ENCODE measurements at regions not wholly inside any gene's neighbourhood (a gene's known extent, or its start where the extent isn't known, plus 50 kb on each side); places are given as distances from the start of the nearest gene placed in this dataset.

DNA sequence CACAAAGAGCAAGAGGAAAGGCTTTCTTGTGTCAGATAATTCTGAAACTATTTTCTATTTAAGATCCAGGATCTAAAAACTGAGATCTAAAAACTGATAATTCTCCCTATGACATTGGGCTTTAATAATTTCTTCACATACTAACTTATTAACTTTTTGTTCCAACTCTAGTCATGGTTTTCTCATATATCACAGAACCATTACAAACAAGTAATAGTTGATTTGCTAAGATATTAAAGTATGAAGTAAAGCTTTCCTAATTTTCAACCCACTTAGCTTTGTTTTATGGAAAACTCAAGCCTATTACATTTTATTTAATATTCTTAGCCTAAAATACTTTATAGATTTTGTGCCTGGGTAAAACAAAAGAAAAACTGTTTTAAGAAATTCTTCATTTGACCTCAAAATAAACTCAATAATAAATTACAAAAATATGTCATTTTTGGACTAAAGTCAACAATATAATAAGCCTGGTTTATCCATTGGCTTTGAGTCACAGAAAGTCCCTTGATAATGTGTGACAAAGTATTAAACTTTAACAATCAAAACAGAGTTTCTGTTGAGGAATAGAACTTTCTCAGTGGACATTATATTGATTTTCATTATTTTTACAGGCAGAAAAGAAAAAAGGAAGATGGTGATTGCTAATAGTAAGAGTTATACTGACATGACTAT, 1142.9 kb upstream of the SORCS1 start:
- DNase-seq, result no peak

DNA sequence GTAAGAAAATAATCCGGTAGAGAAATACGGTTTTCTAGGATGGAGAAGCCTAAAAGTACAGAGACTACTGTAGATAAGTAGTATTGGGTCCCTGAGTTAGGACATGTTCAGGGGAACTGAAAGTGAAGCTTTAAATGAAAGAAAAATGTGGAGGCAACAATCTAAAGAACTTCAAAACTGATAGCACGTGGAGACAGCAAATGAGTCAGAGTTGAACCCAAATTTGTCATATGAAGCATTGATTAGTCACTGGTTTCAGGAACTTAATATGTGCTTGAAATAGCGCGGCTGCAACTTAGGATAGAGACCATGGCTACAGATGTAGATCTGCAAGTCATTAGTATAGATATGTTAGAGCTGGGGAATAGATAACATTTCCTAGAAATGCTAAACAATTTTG, 1138.6 kb upstream of the SORCS1 start:
- DNase-seq, result no peak

DNA sequence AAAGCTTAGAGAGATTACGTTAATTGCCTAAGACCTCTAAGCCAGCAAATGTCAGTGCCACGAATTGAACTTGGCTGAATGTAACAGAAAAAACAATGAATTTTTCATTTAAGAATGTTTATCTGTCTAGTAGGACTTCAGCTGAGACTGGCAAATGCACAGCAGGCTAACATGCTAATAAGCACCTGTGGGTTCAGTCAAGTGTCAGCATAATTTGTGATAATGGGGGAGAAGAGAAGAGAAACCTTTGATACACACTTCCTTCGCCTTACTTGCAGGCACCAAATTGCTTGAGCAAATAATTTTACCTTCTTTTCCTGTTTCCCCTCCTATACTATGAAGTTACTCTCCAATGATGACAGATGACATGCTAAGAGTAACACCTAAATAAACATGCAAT, 1136.5 kb upstream of the SORCS1 start:
- no peak for DNase-seq

DNA sequence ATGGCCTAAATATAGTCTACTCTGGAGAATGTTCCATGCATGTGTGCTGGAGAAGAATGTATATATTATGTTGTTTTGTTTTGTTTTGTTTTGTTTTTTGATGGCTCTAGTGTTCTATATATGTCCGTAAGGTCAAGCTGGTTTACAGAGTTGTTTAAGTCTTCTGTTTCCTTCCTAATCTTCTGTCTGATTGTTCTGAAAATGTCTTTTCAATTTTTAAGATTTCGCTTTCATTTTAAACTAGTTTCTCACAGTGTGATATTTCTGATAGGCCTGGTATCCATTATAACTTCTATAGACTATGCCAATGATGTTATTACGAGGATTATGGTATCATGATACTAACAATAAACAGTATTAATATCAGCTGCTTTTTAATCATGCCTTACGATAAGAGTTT, 1126.3 kb upstream of the SORCS1 start:
- no peak for DNase-seq

DNA sequence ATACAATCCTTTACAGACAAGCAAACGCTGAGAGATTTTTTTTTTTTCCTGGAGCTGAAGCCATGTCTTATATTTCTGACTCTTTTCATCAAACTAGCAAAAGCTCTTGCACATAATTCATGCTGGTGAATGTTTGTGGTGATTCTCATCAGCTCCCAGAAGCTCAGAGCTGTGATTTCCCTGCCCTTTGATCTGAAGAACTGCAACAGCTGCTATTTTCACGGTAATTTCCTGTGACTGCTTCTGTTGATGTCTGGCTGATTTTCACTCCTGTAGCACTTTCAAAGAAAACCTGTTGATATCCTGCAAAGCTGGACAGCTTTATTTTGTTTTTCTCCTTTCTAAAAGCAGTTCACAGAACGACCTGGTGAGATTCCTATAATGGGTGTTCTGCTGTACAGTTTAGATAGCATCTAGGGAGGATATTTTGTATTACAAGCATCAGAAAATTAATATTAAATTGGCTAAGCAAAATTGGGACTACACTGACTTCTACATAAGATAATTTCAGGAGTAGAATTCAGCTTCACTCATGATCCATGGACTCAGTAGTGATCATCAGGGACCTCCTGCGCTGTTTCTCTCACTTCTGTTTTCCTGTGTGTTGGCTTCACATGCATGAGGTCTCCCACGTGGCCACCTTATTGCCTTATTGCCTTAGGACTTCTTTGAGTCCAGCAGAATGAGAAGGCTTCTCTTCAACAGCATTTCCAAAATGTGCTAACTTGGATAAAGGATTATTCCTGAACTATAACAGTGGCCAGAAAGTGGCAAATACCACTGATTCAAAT, 1111.6 kb upstream of the SORCS1 start:
- no peak for DNase-seq

DNA sequence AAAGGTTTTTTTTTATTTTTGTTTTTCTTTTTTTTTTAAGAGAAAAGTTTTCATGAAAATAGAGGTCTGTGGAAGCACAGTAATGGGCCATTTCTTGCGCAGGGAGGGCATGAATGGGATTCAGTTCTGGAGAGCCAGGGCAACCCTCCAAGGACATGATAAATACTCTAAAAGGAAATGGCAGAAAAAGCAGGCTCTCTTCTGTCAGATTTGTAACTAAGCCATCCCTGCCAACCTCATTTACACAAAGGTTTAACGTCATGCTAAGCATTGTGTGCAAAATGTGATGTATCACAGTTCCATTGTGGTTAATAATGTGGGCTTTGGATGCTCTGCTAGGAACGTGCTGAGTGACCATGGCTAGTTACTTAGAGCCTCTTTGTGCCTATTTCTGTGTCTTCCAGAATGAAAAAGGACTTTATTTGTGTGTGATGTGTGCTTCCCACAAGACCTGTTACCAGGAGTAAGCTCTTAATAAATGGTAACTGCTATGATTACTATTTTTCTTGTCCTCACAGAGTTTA, 1095.9 kb upstream of the SORCS1 start:
- no peak for DNase-seq

DNA sequence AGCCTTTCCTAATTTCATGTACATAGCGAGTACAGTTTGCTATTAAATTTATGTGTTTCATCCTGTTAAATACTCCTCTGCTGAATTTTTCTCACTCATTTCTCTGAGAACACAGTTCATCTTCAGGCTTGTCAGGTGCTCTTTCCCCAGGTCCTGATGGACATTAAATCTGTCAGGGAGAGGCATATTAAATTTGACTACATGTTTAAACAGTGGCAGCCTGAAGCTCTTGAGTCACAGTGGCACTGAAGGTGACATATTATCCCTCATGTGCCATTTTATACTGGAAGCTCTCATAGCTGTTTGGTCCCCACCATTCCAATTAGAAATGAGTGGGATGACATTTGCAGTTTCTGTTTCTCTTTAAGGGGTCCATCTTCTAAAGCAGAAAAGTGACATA, 1089.6 kb upstream of the SORCS1 start:
- no peak for DNase-seq

DNA sequence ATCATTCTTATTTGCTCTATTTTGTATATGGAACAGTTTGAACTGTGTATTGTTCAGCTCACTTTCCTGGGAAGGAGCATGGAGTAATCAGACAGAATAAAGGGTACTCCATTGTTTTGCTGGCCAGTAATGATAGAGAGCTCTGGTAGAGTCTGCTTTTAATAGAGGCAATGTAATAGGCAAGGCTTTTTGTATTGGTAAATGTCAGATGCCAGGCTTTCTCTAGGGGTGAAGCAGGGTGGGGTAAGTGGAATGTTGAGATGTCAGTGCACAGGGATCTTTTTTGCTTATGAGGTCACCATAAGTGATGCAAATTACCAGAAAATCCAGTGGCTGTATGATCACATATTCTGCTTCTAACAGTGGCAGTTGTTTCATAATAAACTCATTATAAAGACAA, 1088.3 kb upstream of the SORCS1 start:
- DNase-seq, result no peak

DNA sequence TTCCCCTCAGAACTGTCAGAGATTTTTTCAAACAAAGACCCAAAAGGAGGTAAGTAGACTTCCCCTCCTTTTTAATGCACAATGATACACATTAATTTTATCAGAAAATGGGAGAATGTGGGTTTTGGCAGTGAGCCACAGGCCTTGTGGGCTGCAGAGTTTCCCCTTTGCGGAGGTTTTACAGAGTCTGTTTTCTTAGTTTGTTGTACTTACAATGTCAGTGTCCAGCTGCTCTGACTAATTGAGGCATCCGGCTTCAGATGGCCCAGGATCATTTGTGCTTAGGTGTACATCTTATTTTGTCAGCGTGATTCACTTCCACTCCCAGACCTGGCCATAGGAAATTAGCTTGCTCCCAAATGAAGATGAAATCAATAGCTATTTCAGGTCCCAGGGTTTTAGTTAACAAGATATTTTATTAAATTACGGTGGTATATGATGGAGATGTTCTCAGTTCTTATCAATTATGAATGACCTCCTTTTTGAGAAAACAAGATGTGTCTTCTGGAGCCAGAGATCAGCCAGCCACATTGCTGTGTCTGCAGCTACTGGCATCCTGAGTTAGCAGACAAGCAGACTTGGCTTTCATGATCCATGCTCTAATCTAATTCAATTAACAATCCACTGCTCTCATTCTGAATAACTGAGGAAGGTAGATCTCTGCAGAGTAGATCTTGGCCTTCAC, 1086.6 kb upstream of the SORCS1 start:
- DNase-seq, result no peak

DNA sequence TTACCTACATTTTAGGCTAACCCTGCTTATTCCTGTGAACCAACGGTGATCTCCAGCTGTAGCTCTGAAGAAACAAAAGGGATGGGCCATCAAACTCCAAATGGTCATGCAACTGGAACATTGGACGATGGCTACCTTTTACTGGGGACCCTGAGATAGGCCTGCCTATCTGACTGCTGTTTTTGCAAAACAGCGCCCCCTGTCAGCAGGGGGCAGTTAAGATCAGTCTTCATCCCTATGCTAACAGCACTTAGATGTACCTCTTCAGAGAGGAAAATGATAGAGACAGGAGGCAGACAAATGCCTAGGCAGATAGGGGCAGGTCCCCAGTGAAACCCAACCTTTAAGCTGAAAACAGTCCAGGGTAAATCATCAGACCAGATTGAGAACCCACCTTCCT, 1085.4 kb upstream of the SORCS1 start:
- DNase-seq, result no peak

DNA sequence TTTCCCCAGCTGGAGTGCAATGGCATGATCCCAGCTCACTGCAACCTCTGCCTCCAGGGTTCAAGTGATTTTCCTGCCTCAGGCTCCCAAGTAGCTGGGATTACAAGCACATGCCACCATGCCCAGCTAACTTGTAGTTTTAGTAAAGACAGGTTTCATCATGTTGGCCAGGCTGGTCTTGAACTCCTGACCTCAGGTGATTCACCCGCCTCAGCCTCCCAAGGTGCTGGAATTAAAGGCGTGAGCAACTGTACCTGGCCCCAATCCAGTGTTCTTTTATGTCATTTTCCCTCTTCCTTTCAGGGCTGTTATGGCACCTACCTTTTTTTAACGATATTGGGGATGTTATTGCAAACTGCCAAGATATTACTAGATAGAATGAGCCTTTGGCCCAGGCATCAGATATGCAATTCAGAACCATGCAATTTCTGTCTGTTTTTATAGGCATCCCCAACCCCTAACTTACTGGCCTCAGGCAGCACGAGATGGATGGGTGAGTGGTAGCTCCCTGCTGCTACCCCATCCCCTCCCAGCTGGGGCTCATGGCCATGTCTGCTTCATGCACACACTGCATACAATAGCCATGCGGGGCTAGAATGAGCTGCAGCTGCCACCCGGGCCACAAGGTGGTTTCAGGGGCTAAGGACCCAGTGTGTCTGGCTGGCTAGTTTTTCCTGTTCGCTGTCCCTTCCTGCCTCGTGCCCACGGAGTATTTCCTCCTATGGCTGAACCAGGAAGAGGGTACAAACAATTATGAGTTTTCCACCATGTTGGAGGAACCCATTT, 1080.1 kb upstream of the SORCS1 start:
- DNase-seq, result no peak

DNA sequence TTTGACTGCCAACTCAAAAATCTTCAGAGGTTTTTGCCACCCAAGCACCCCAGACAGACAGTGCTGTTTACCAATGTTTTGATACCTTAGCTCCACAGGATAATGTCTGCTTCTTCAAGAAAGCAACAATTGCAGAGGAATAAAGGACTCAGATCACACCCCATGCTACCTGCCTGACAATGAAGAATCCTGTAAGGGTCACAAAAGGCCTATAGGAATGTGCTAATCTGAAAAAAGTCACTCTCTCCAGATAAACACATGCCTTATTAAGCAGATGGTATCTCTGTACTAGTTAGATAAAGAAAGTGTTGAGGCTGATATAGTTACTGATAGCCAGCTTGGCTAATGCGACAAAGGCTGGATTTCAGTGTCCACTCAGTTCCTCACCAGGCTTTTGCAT, 1076.7 kb upstream of the SORCS1 start:
- no peak for DNase-seq

DNA sequence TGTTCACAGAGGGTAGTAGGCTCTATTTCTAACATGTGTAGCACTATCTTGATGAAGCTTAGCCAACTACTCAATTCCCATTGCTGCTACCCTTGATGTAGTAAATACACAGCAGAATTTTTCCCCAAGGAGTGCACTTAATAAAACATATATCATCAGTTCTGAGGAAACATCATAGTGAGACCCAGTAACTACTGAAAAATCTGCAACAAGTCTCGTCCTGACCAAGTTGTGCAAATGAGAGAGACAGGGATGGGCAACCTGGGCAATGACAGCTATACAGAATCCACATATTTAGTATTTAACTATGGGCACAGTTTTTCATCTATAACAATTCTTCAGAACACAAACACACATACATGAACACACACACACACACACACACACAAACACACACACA, 1073.8 kb upstream of the SORCS1 start:
- DNase-seq, result no peak

DNA sequence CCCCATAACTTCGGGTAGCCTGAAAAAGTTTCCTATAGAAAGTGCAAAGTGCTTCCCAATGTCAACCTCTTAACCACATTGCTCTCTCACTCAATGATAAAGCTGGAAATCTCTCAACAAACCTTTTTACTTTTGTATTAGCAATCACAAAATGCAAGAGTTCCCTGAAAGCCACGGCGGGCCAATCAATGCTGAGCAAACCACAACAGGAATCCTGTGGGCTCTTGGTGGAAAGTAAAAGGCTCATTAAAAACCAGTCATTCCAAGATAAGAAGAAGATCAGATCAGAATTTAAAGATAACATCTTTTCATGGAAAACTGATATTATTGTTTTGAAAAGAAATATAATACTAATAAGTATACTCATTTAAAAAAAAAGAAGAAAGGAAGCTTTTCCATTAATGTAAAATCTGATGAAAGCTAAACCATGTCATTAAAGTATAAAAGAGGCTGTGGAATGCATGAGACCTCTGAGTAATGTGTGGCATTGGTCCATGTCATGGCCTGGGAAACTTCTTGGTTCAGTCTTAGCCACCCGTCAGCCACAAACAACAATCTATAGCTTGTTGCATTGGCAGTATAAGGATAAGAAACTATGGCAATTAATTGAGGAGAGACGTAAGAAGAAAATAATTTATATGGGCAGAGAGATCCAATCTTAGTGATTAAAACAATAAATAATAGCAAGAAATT, 1066.1 kb upstream of the SORCS1 start:
- no peak for DNase-seq

DNA sequence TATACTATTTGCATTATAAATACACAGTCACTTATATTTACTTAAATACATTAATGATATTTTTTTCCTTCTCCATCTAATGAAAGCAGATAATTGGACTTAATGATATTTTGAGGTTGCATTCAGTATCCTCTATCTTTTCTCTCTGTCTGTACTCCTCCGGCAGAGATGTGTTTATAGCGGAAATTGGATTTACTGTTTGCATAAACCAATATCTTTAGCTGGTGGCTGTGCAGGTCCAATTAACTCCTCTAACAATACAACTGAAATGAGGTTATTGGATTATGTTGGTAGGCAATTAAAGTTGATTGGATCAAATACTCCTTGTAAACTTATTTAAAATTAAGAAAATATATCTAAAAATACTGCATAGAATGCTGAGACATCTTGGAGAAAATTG, 1044.2 kb upstream of the SORCS1 start:
- DNase-seq, result no peak

DNA sequence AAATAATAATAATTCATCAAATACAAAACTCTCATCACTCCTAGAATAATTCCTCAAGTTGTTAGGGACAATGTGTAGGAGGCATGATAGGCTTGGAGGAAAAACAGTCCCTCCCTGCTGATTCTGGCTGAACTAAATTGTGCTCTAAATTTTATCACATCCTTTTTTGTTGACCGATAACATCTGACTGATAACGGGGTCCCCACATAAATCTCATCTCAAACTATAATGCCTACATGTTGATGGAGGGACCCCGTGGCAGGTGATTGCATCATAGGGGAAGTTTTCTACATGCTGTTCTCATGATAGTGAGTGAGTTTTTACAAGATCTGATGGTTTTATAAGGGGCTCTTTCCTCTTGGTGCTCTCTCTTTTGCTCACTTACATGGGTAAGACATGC, 1043.5 kb upstream of the SORCS1 start:
- no peak for DNase-seq

DNA sequence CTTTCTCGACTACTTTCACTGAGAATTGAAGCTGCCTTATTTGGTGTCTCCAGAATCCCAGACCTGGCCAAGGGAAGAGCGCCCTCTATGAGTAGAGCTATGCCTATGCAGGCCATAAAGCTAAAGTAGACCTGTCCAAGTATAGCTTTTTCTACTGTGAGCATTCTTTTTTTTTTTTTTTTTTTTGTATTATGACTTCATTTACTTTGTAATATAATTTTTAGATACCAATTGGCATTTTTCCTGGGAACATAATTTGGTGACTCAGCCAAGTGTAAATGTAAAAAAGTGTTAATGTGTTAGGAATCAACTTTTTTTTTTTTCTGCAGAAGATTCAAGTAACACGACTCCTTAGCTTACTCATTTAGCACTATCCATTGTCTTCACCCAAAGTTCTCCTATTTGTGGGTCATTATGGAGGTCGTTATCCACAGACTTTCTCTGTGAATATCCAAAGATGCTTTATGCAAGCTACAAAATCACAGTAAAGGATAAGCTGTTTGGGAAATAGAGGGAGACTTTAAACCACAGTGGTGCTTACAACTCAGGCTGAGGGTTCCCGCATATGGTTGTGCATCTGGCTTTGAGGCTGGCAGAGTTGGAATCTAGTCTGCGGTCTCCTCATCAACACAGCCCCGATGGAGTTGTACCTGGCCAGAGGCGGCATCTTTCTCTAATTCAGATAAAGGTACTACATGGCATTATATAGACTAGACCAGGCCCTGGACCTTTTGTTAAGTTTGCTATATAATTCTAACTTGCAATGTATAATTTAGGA, 1040.2 kb upstream of the SORCS1 start:
- no peak for DNase-seq

DNA sequence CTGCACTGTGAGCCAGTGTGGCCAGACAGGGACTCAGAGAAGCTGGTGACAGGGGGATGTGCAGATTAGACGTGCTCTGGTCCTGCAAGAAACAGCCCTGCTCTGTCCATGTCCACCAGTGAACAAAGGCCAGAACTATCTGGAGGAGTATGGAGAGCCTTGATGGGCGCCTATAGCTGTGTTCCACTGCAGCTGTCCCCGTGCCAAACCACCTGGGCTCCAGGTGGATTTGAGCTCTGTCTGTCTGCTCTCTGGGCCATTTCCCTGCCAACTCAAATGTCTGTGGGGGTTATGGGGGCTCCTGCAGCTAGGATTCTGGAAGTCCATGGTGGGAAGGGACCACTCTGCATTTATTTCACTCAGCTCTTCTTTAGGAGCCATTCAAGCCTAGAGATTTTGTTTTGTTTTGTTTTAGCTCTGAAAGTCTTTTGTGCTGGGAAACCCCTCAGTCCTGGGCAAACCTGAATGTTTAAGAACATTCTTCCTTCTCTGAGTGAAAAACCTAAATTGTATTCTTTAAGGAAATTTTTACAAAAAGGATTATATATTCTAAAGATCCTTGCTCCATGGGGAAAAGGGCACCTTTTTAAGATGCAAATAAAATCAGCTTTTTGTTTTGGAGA, 1039.5 kb upstream of the SORCS1 start:
- DNase-seq, result no peak

DNA sequence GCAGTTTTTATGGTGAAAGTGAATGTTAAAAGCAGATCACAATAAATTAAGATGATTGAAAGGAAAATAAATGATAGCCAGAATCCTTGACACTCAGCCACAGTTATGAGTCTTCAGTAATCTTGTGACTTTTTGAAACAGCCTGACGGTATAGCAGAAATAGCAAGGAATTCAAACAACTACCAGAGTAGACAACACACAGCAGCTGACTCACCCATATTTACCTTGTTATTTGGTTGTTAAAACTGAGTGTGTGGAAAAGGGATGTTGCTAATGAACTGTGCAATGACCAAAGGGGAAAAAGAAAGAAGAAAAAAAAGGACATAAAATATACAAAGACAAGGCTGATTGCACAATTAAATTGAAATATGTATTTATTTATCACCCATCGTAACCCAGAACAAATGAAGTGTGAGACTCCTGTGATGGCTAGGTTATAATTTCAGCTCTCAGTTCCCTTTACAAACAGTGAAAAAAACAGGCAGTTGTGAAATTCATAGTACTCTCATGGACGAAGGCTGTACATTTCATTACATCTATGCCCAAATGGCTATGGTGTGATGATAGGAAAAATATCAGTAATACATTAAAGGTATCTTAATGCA, 1023.0 kb upstream of the SORCS1 start:
- DNase-seq, result no peak

DNA sequence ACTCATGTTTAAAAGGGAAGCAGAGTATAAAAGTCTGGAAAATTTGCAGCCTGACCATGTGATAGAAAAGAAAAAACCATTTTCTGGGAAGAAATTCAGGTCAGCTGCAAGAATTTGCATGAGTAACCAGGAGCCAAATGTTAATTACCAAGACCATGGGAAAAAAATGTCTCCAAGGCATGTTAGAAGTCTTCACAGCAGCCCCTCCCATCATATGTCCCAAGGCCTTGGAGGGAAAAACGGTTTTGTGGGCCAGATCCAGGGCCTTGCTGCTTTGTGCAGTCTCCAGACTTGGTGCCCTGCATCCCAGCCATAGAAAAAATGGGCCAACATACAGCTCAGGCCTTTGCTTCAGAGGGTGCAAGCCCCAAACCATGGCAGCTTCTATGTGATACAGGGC, 1019.6 kb upstream of the SORCS1 start:
- DNase-seq, result peak; percentile 4
